ENCODE measurements at regions not wholly inside any gene's neighbourhood (a gene's known extent, or its start where the extent isn't known, plus 50 kb on each side); places are given as distances from the start of the nearest gene placed in this dataset.

DNA sequence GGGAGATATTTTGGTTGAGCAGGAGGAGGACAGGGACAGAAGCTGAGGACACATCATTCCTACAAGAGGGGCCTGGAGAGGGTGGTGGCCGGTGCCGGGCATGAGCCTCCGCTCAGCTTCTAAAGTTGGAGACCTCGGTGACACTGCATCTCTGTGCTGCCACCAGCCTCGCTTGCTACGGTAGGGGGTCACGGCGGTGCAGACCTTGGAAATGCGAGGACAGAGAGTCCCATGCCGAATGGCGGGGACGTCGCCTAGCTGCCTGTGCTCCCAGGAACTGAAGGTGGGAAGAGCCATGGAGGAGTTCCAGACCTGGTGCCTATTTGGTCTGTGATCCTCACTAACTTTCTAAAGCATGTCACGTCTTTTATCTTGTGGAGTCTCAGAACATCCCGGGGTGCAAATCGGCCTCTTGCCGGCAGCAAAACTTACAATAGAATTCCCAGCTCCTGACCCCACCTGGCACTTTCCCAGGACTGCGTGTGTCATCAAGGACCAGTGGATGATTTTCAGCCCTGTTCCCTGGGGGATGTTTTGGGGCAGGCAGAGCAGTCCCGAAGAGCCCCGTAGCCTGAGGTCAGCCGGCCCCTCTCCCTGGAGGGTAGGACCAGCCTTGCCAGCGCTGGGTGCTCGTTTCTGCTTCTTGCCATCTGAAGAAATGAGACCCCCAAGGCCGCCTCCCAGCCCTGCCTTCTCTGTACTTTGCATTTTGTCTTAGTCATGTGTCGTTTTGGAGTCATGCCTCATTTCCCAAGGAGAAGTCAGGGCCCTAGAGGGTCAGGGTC lies 205.8 kb upstream of the SHH start:
- TF ChIP-seq CTCF (IDR thresholded peaks at IDR 0.05), result no peak
- TF ChIP-seq POLR2AphosphoS5 (IDR thresholded peaks at IDR 0.05), result no peak
- TF ChIP-seq POLR2A (IDR thresholded peaks at IDR 0.05), result no peak

All from breast epithelium (tissue), 3 donors.